ENCODE measurements at regions not wholly inside any gene's neighbourhood (a gene's known extent, or its start where the extent isn't known, plus 50 kb on each side); places are given as distances from the start of the nearest gene placed in this dataset.
"Not testable (repeated sequence)": the region's sequence is repeated elsewhere in the genome, so short reads cannot be mapped to it uniquely, and the experiment has no call there.

GRCh38 chr6:90703336-90703735 lies 116.5 kb upstream of the MAP3K7 start:
- ATAC-seq: no peak
- Mint-ChIP-seq H3K9me3 (no peaks in the 10 kb centered on the region), H3K4me3 (no peak overlapping the region), H3K27me3 (peaks cover 8% of the 10 kb centered on the region), H3K4me1 (peaks cover 9% of the 10 kb centered on the region), H3K36me3 (no peaks in the 10 kb centered on the region), H3K27ac (no peak overlapping the region)

- no peak overlapping the region for H3K4me3 Mint-ChIP-seq
- no peaks in the 10 kb centered on the region for H3K36me3 Mint-ChIP-seq
- H3K4me1 Mint-ChIP-seq: peaks cover 9% of the 10 kb centered on the region
- ATAC-seq: no peak
- no peaks in the 10 kb centered on the region for H3K9me3 Mint-ChIP-seq
- H3K27me3 Mint-ChIP-seq: peaks cover 8% of the 10 kb centered on the region
- H3K27ac Mint-ChIP-seq: no peak overlapping the region
Measured at GRCh38 chr6:90701926-90702325, 115.1 kb upstream of the MAP3K7 start.

DNA sequence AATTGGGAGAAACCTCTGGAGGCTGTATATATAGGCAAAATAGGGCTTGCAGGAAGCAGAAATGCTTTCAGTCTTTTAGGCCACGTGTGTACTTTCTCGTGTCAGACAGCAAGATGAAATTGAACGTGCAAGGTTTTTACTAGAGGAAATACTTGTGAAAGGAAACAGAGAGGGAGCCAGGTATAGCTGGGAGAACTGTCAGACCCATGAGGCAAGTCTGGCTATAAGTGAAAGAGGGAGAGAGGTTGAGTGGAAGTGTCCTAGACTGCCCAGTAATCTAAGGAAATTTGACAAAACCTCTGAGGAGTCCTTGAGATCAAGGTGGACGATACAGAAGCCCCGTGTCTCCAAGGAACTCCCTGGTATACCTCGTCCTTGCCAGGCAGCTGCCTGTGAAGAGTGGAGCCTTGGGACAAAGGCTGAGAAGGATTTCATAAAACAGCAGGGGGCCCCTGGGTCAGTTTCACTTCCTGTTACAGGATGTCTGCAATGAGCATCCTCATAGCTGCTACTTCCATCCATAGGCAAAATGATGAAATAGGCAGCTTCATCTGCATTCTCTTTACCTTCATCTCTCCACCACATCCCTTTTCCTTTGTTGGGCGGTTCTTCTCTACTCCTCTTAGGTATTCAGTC lies 114.4 kb upstream of the MAP3K7 start:
- H3K36me3 Mint-ChIP-seq: no peaks in the 10 kb centered on the region
- peak; percentile 70 for ATAC-seq
- H3K9me3 Mint-ChIP-seq: peaks cover 2% of the 10 kb centered on the region
- H3K4me1 Mint-ChIP-seq: peaks cover 9% of the 10 kb centered on the region
- no peak overlapping the region for H3K27ac Mint-ChIP-seq
- peaks cover 8% of the 10 kb centered on the region for H3K27me3 Mint-ChIP-seq
- no peak overlapping the region for H3K4me3 Mint-ChIP-seq

- Mint-ChIP-seq H3K27me3 (peaks cover 17% of the 10 kb centered on the region), H3K9me3 (peaks cover 7% of the 10 kb centered on the region), H3K4me3 (no peak overlapping the region), H3K27ac (no peak overlapping the region), H3K4me1 (no peaks in the 10 kb centered on the region), H3K36me3 (no peaks in the 10 kb centered on the region)
- no peak for ATAC-seq
Measured at GRCh38 chr6:90695316-90695715, 108.4 kb upstream of the MAP3K7 start.

DNA sequence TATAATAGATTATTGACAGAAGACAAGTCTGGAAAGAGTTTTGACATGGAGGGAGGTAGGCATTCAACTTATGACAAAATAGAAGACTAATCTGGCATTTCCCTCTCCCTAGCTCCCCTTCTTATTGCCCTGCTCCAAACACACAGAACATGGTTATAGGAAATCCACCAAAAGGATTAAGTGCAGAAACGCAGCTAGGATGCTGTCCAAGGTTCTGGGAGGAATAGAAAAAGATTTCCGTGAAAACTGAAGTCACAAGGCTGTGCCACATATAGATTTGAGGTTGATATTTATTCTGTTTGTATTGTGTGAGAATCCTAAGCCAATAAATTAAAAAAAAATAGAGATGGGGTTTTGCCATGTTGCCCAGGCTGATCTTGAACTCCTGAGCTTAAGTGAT lies 107.9 kb upstream of the MAP3K7 start:
- H3K36me3 Mint-ChIP-seq: no peaks in the 10 kb centered on the region
- H3K4me1 Mint-ChIP-seq: no peaks in the 10 kb centered on the region
- ATAC-seq: no peak
- H3K27me3 Mint-ChIP-seq: peaks cover 21% of the 10 kb centered on the region
- no peak overlapping the region for H3K27ac Mint-ChIP-seq
- H3K9me3 Mint-ChIP-seq: peaks cover 8% of the 10 kb centered on the region
- H3K4me3 Mint-ChIP-seq: no peak overlapping the region

- no peak overlapping the region for H3K4me3 Mint-ChIP-seq
- no peaks in the 10 kb centered on the region for H3K4me1 Mint-ChIP-seq
- peaks cover 8% of the 10 kb centered on the region for H3K9me3 Mint-ChIP-seq
- H3K36me3 Mint-ChIP-seq: no peaks in the 10 kb centered on the region
- no peak for ATAC-seq
- H3K27ac Mint-ChIP-seq: no peak overlapping the region
- H3K27me3 Mint-ChIP-seq: peaks cover 21% of the 10 kb centered on the region
Measured at GRCh38 chr6:90691823-90692222, 105.0 kb upstream of the MAP3K7 start.

DNA sequence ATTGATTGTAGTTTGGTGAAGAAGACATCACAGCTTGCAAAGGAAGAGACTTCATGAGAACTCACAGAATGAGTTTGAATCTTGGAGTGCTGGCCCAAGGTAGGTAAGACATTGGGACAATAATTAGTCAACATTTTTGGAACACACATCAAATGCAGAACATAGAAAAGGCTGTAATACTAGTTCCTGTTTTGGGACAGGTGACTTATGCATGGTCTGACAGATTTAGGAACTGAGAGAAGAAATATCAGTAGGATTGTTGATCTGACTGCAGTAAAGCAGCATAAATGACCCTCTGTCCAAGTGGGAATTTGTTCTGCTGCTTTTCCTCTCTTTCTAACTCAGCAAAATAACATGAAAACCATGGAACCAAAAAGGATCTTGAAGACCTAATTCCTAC lies 102.3 kb upstream of the MAP3K7 start:
- H3K27ac Mint-ChIP-seq: no peak overlapping the region
- peak; percentile 34 for ATAC-seq
- peaks cover 3% of the 10 kb centered on the region for H3K9me3 Mint-ChIP-seq
- peaks cover 32% of the 10 kb centered on the region for H3K27me3 Mint-ChIP-seq
- no peaks in the 10 kb centered on the region for H3K36me3 Mint-ChIP-seq
- H3K4me3 Mint-ChIP-seq: no peak overlapping the region
- no peaks in the 10 kb centered on the region for H3K4me1 Mint-ChIP-seq

DNA sequence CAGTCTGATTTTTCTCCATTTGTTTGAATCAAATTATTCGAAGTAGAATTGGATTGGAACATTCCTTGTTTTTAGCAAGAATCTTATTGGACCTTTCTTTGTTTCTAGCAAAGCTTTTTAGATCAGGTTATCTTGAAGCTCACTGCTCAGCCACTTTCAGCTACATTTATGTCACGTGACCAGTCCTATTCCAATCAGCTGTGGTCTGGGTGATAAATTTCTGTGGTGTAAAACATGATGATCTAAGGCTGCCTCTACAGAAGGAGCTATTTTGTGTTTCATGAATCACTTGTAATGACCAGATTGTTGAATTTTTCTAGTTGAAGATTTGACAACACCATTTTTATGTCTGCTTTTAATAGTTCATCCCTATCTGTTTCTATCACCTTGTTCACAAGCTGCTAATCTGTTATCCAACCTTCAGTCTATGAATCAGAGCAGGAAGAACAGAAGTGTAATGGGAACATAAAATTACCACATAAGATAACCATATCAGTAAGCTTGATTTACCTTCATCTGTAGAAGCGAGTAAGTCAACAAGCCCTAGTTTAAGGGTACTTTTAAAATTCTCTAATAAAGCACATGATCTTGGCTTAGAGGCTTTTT lies 101.0 kb upstream of the MAP3K7 start:
- ATAC-seq: no peak

DNA sequence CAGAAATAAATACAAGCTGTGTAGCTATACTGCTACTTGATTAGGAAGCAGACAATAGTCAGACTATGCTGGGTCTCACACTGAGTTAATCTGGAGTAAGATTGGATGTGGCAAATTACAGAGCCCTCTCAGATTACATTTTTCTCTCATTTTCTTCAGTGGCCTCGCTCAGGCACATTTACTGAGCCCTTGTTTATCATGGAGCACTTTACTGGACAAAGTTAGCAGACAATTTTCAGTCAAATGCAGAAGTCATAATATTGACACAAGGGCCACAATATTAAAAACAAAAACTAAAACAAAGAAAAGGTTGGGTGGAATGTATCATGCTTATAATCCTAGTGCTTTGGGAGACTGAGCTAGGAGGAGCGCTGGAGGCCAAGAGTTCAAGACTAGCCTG lies 95.0 kb upstream of the MAP3K7 start:
- H3K4me1 Mint-ChIP-seq: no peaks in the 10 kb centered on the region
- no peak overlapping the region for H3K4me3 Mint-ChIP-seq
- no peak for ATAC-seq
- no peak overlapping the region for H3K27ac Mint-ChIP-seq
- no peaks in the 10 kb centered on the region for H3K9me3 Mint-ChIP-seq
- no peaks in the 10 kb centered on the region for H3K36me3 Mint-ChIP-seq
- H3K27me3 Mint-ChIP-seq: peaks cover 10% of the 10 kb centered on the region

More for the DNA sequence above, 101.0 kb upstream of the MAP3K7 start:
- H3K27ac Mint-ChIP-seq: no peak overlapping the region
- no peaks in the 10 kb centered on the region for H3K36me3 Mint-ChIP-seq
- no peaks in the 10 kb centered on the region for H3K4me1 Mint-ChIP-seq
- H3K27me3 Mint-ChIP-seq: peaks cover 32% of the 10 kb centered on the region
- H3K4me3 Mint-ChIP-seq: no peak overlapping the region
- H3K9me3 Mint-ChIP-seq: peaks cover 3% of the 10 kb centered on the region

GRCh38 chr6:90678049-90678779 lies 91.3 kb upstream of the MAP3K7 start:
- no peak overlapping the region for H3K4me3 Mint-ChIP-seq
- H3K9me3 Mint-ChIP-seq: no peaks in the 10 kb centered on the region

DNA sequence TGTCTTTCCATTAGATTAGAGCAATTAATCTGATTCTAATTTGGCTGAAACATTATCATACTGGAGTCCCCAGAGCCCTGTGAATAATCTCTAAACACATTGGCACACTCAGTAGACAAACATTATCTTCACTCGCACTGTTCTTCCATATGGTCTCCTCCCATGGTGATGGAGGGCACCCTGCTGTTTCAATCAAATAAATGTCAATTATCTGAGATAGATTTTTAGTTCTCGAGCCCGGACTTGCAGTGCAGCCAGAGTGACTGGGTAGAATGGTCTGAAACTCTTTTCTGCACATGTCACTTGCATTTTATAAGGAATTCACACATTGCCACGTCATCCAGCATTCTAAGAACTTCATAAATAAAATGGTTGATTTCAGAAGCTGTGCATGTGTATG lies 90.6 kb upstream of the MAP3K7 start:
- Mint-ChIP-seq H3K36me3 (no peaks in the 10 kb centered on the region), H3K4me1 (no peaks in the 10 kb centered on the region), H3K27me3 (peaks cover 17% of the 10 kb centered on the region), H3K27ac (no peak overlapping the region), H3K4me3 (no peak overlapping the region), H3K9me3 (no peaks in the 10 kb centered on the region)
- ATAC-seq: no peak

More at GRCh38 chr6:90678049-90678779, 91.3 kb upstream of the MAP3K7 start:
- no peak for ATAC-seq
- Mint-ChIP-seq H3K27me3 (peaks cover 17% of the 10 kb centered on the region), H3K4me1 (no peaks in the 10 kb centered on the region), H3K36me3 (no peaks in the 10 kb centered on the region), H3K27ac (no peak overlapping the region)

DNA sequence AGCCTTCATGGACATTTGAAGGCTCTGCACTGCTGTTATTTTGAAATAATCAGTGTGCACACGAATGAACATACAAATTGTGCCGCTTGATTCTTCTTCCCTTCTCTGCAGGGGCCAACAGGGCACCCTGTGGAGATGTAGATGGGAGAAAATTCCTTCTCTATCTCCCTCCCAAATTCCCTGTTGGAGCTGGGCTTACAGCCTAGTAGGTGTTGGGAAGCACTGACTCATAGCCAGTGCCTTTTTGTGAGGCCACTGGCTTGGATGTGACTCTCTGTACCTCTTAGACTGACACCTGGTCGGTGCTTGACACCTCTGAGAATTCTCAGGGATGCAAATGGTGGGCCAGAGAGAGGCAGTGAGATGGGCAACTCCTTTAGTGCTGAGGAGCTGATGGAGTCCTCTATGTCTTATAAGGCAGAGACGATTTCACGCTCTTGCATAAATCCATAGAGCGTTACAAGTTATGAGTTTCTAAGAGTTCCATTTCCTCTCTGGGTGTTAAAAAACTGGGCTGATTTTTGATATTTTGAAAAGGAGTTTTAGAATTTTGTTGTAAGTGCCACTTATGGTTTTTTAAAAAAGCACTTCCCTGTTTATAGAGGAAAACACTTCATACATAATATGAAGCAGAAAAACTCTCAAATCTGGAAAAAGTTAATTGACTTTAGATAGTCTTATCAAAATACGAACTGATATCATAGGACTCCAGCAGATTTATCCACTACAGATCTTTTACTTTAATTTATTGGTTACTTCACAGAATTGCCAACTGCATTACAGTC lies 89.8 kb upstream of the MAP3K7 start:
- H3K4me3 Mint-ChIP-seq: no peak overlapping the region
- no peak for ATAC-seq
- no peaks in the 10 kb centered on the region for H3K4me1 Mint-ChIP-seq
- peaks cover 17% of the 10 kb centered on the region for H3K27me3 Mint-ChIP-seq
- no peaks in the 10 kb centered on the region for H3K9me3 Mint-ChIP-seq
- no peak overlapping the region for H3K27ac Mint-ChIP-seq
- no peaks in the 10 kb centered on the region for H3K36me3 Mint-ChIP-seq

DNA sequence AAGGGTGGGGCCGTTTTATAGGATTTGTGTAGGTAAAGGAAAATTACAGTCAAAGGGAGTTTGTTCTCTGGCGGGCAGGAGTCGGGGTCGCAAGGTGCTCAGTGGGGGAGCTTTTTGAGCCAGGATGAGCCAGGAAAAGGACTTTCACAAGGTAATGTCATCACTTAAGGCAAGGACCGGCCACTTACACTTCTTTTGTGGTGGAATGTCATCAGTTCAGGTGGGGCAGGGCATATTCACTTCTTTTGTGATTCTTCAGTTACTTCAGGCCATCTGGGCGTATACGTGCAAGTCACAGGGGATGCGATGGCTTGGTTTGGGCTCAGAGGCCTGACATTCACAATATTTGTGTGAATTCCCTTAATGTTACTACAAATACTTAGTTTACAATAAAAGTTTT lies 88.2 kb upstream of the MAP3K7 start:
- not testable (repeated sequence) for H3K4me1 Mint-ChIP-seq, ATAC-seq, H3K4me3 Mint-ChIP-seq, H3K27ac Mint-ChIP-seq, H3K36me3 Mint-ChIP-seq, H3K9me3 Mint-ChIP-seq
- H3K27me3 Mint-ChIP-seq: peaks cover 17% of the 10 kb centered on the region

DNA sequence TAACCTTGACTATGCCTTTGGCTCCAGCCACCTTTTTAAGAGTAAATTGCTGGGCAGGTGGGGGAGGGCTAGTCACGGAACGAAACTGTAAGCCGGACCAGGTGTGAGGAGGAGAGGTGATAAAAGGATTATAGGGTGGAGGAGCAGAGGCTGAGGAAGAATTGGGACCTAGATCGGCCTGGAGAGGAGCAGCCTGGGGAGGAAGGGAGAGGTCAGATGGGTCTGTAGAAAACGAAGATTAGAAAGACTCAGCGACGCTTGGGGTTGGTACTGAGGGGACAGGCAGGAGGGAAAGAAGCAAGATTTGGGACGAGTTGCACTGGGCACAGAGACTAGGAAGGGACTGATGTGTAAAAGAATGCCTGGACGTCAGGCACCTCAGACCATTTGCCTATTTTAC lies 87.2 kb upstream of the MAP3K7 start:
- not testable (repeated sequence) for H3K9me3 Mint-ChIP-seq, H3K36me3 Mint-ChIP-seq, H3K4me3 Mint-ChIP-seq, H3K4me1 Mint-ChIP-seq, H3K27ac Mint-ChIP-seq, ATAC-seq
- H3K27me3 Mint-ChIP-seq: peaks cover 17% of the 10 kb centered on the region

DNA sequence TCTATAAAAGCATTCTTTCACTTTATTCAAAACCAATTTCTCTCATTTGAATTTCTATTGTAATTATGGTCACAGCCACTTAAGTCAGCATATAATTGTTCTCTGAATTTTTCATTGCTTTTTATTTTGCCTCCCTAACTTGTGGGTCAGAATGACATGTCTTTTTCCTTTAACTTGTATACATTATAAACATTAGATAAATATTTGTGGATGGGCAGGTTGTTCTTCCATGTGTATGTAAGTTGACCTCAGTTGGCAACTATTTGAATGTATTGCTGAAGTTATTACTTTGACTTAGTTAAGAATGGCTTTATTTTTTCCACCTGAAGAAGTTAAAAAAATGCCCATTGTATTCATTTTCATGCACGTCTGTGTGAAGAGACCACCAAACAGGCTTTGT lies 83.0 kb upstream of the MAP3K7 start:
- Mint-ChIP-seq H3K27ac (no peak overlapping the region), H3K4me1 (no peaks in the 10 kb centered on the region), H3K9me3 (peaks cover 2% of the 10 kb centered on the region), H3K27me3 (peaks cover 24% of the 10 kb centered on the region), H3K4me3 (no peak overlapping the region), H3K36me3 (no peaks in the 10 kb centered on the region)
- ATAC-seq: no peak
